ENCODE measurements at regions not wholly inside any gene's neighbourhood (a gene's known extent, or its start where the extent isn't known, plus 50 kb on each side); places are given as distances from the start of the nearest gene placed in this dataset.

GRCh38 chr5:130815246-130815645 is 349.8 kb downstream of the HINT1 start:
- H3K27me3 Mint-ChIP-seq (ENCODE audit: low read depth), result peaks cover 4% of the 10 kb centered on the region; the same call in 1 of the 2 replicates
- CTCF ChIA-PET, result no interaction called here

DNA sequence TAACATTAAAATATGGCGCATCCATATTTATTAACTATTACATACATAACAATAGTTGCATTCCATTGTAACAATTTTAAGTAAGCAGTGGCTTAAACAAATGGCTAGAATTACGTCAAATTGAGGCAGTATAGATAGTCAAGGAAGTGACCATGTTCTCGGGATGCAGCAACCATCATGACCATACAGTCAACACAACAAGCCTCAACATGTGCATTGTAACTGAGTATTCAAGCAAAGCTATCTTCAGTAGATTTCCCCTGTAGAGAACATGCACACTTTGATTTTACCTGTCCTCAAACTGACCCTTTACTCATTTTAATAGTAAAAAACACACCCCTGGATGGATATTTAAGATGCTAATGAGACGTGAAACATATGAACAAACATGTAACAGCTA is 356.4 kb downstream of the HINT1 start:
- Mint-ChIP-seq H3K4me1 (peaks cover 8% of the 10 kb centered on the region), H3K36me3 (no peaks in the 10 kb centered on the region), H3K9me3 (peaks cover 9% of the 10 kb centered on the region), H3K27ac (no peak overlapping the region), H3K27me3 (ENCODE audit: low read depth) (no peaks in the 10 kb centered on the region), H3K4me3 (no peak overlapping the region)
- TF ChIP-seq, protein P1, sequence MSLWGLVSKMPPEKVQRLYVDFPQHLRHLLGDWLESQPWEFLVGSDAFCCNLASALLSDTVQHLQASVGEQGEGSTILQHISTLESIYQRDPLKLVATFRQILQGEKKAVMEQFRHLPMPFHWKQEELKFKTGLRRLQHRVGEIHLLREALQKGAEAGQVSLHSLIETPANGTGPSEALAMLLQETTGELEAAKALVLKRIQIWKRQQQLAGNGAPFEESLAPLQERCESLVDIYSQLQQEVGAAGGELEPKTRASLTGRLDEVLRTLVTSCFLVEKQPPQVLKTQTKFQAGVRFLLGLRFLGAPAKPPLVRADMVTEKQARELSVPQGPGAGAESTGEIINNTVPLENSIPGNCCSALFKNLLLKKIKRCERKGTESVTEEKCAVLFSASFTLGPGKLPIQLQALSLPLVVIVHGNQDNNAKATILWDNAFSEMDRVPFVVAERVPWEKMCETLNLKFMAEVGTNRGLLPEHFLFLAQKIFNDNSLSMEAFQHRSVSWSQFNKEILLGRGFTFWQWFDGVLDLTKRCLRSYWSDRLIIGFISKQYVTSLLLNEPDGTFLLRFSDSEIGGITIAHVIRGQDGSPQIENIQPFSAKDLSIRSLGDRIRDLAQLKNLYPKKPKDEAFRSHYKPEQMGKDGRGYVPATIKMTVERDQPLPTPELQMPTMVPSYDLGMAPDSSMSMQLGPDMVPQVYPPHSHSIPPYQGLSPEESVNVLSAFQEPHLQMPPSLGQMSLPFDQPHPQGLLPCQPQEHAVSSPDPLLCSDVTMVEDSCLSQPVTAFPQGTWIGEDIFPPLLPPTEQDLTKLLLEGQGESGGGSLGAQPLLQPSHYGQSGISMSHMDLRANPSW (CRISPR knock-in tag; conservative IDR thresholded peaks at IDR 0.05; ENCODE audit: low read depth), result no peak
- TF ChIP-seq FOXP1 (CRISPR knock-in tag; IDR thresholded peaks at IDR 0.05; ENCODE audit: borderline replicate concordance) (no peak), MYBL2 (CRISPR knock-in tag; IDR thresholded peaks at IDR 0.05) (no peak), HMGA2 (CRISPR knock-in tag; IDR thresholded peaks at IDR 0.05) (no peak), PRRX2 (CRISPR knock-in tag; IDR thresholded peaks at IDR 0.05) (no peak), NFATC4 (CRISPR knock-in tag; IDR thresholded peaks at IDR 0.05) (no peak)
- TF ChIP-seq, protein P2, sequence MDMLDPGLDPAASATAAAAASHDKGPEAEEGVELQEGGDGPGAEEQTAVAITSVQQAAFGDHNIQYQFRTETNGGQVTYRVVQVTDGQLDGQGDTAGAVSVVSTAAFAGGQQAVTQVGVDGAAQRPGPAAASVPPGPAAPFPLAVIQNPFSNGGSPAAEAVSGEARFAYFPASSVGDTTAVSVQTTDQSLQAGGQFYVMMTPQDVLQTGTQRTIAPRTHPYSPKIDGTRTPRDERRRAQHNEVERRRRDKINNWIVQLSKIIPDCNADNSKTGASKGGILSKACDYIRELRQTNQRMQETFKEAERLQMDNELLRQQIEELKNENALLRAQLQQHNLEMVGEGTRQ (CRISPR knock-in tag; IDR thresholded peaks at IDR 0.05), result no peak
- no peak for ATAC-seq
- CTCF ChIA-PET, result no interaction called here
- DNase-seq (ENCODE audit: low spot score), result no peak
- POLR2A ChIA-PET, result no interaction called here

More at GRCh38 chr5:130815246-130815645, 349.8 kb downstream of the HINT1 start:
- POLR2A ChIA-PET, result no interaction called here
- peaks cover 20% of the 10 kb centered on the region for H3K4me1 Mint-ChIP-seq
- no peak overlapping the region for H3K4me3 Mint-ChIP-seq
- no peak for TF ChIP-seq ZNF396 (CRISPR knock-in tag; IDR thresholded peaks at IDR 0.05; ENCODE audit: borderline replicate concordance)
- no peak for TF ChIP-seq AFF4 (CRISPR knock-in tag; IDR thresholded peaks at IDR 0.05; ENCODE audit: borderline replicate concordance)
- no peak for TF ChIP-seq E2F4 (CRISPR knock-in tag; IDR thresholded peaks at IDR 0.05; ENCODE audit: borderline replicate concordance, low read depth)
- TF ChIP-seq, protein P3, sequence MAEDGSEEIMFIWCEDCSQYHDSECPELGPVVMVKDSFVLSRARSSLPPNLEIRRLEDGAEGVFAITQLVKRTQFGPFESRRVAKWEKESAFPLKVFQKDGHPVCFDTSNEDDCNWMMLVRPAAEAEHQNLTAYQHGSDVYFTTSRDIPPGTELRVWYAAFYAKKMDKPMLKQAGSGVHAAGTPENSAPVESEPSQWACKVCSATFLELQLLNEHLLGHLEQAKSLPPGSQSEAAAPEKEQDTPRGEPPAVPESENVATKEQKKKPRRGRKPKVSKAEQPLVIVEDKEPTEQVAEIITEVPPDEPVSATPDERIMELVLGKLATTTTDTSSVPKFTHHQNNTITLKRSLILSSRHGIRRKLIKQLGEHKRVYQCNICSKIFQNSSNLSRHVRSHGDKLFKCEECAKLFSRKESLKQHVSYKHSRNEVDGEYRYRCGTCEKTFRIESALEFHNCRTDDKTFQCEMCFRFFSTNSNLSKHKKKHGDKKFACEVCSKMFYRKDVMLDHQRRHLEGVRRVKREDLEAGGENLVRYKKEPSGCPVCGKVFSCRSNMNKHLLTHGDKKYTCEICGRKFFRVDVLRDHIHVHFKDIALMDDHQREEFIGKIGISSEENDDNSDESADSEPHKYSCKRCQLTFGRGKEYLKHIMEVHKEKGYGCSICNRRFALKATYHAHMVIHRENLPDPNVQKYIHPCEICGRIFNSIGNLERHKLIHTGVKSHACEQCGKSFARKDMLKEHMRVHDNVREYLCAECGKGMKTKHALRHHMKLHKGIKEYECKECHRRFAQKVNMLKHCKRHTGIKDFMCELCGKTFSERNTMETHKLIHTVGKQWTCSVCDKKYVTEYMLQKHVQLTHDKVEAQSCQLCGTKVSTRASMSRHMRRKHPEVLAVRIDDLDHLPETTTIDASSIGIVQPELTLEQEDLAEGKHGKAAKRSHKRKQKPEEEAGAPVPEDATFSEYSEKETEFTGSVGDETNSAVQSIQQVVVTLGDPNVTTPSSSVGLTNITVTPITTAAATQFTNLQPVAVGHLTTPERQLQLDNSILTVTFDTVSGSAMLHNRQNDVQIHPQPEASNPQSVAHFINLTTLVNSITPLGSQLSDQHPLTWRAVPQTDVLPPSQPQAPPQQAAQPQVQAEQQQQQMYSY (CRISPR knock-in tag; IDR thresholded peaks at IDR 0.05), result no peak
- no peak for TF ChIP-seq FOXK1 (CRISPR knock-in tag; IDR thresholded peaks at IDR 0.05)
- no peak for TF ChIP-seq MXD4 (CRISPR knock-in tag; IDR thresholded peaks at IDR 0.05; ENCODE audit: borderline replicate concordance)
- no peak for TF ChIP-seq RELA (CRISPR knock-in tag; IDR thresholded peaks at IDR 0.05; ENCODE audit: borderline replicate concordance)
- TF ChIP-seq IRF1 (CRISPR knock-in tag; IDR thresholded peaks at IDR 0.05), result no peak
- no peak for TF ChIP-seq MYBL2 (CRISPR knock-in tag; IDR thresholded peaks at IDR 0.05)
- TF ChIP-seq TEAD4 (CRISPR knock-in tag; IDR thresholded peaks at IDR 0.05), result no peak
- TF ChIP-seq GRHL2 (CRISPR knock-in tag; IDR thresholded peaks at IDR 0.05; ENCODE audit: insufficient replicate concordance, severe bottlenecking), result no peak
- no peak overlapping the region for H3K27ac Mint-ChIP-seq
- peaks cover 28% of the 10 kb centered on the region for H3K9me3 Mint-ChIP-seq
- ATAC-seq (no peak), DNase-seq (ENCODE audit: low spot score) (no peak)
- H3K36me3 Mint-ChIP-seq, result peaks cover 21% of the 10 kb centered on the region
